ENCODE measurements at regions not wholly inside any gene's neighbourhood (a gene's known extent, or its start where the extent isn't known, plus 50 kb on each side); places are given as distances from the start of the nearest gene placed in this dataset.

DNA sequence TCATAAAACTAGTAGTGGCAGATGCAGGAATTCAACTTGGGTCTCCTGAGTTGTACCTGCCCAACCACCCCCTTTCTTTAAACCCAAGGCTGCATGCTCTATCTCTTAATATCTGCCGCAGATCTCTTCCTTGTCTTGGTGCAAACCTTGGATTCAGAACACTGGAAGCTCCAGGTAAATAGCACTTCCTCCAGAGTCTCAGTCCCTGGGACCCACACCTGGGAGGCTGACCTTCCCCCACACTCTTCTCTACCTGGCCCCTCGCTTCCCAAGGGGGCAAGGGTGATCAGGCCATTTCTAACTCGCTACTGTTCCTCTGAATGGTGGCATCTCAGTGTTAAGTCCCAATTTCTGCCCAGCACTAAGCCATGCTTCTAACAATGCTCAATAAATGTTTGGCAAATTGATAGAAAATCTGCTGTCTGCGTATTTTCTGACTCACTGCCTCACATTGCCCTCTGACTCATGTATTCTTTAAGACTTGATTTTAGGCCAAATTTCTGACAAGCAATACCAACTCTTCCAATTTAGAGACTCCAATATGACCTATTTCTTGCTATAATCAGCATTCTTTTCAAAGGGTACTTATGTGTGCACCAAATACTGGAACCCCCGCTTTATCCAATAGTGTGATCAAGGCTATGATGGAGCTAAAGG, 68.0 kb upstream of the PPP1R3C start:
- ATAC-seq (ENCODE audit: low read depth) (no peak), DNase-seq (no peak)
- H2AFZ ChIP-seq (ENCODE audit: insufficient read depth, low read depth, low read length, poor library complexity, severe bottlenecking), result no peak overlapping the region
- 84% methylated on average over 5 of the region's 5 CpGs for WGBS (ENCODE audit: insufficient coverage)
- H3K9ac ChIP-seq (ENCODE audit: low read length), result no peak overlapping the region
- Mint-ChIP-seq H3K9me3 (ENCODE audit: insufficient read depth) (no peaks in the 10 kb centered on the region), H3K27me3 (peaks cover 8% of the 10 kb centered on the region), H3K4me1 (no peaks in the 10 kb centered on the region), H3K4me3 (no peak overlapping the region), H3K27ac (no peak overlapping the region)
- ChIA-PET CTCF (no interaction called here), POLR2A (no interaction called here)
- no peak overlapping the region for H3K27ac ChIP-seq (ENCODE audit: low read length in 2 of 2)
- H3K27me3 ChIP-seq (replicated peaks in 1 of 4; ENCODE audit: control extremely low read depth in 1 of 4, control insufficient read depth in 3 of 4, insufficient read depth in 4 of 4, low read length in 3 of 4), result peaks cover 0 to 6% (median 0%) of the 10 kb centered on the region in 4 experiments
- intact Hi-C loops (cut with micrococcal nuclease), result no loop called here
- H3K36me3 ChIP-seq (replicated peaks in 1 of 2; ENCODE audit: control extremely low read depth in 1 of 2, control insufficient read depth in 1 of 2, extremely low read depth in 1 of 2, insufficient read depth in 2 of 2, low read length in 1 of 2), result no peaks in the 10 kb centered on the region
- H3K4me2 ChIP-seq (replicated peaks; ENCODE audit: low read depth, low read length, poor library complexity, severe bottlenecking), result no peak overlapping the region
- TF ChIP-seq EZH2 (IDR thresholded peaks at IDR 0.05; ENCODE audit: borderline replicate concordance, insufficient read depth, low read depth, low read length, poor library complexity, severe bottlenecking), result no peak
- TF ChIP-seq, protein P1, sequence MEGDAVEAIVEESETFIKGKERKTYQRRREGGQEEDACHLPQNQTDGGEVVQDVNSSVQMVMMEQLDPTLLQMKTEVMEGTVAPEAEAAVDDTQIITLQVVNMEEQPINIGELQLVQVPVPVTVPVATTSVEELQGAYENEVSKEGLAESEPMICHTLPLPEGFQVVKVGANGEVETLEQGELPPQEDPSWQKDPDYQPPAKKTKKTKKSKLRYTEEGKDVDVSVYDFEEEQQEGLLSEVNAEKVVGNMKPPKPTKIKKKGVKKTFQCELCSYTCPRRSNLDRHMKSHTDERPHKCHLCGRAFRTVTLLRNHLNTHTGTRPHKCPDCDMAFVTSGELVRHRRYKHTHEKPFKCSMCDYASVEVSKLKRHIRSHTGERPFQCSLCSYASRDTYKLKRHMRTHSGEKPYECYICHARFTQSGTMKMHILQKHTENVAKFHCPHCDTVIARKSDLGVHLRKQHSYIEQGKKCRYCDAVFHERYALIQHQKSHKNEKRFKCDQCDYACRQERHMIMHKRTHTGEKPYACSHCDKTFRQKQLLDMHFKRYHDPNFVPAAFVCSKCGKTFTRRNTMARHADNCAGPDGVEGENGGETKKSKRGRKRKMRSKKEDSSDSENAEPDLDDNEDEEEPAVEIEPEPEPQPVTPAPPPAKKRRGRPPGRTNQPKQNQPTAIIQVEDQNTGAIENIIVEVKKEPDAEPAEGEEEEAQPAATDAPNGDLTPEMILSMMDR (IDR thresholded peaks at IDR 0.05), result no peak
- H4K20me1 ChIP-seq (ENCODE audit: control insufficient read depth, insufficient read depth, low read length, poor library complexity, severe bottlenecking), result no peaks in the 10 kb centered on the region
- H3K9me3 ChIP-seq (ENCODE audit: control extremely low read depth in 1 of 3, control insufficient read depth in 2 of 3, insufficient read depth in 1 of 3, low read length in 2 of 3), result peaks cover 0 to 4% (median 0%) of the 10 kb centered on the region in 3 donors
- H3K4me1 ChIP-seq (ENCODE audit: control insufficient read depth in 2 of 2, insufficient read depth in 2 of 2, low read length in 2 of 2), result no peaks in the 10 kb centered on the region
- H3K4me3 ChIP-seq (ENCODE audit: control extremely low read depth in 1 of 5, extremely low read depth in 1 of 5, insufficient read depth in 1 of 5, low read depth in 2 of 5, low read length in 4 of 5), result no peak overlapping the region
- no peaks in the 10 kb centered on the region for H3K79me2 ChIP-seq (ENCODE audit: control insufficient read depth, insufficient read depth, low read length)

DNA sequence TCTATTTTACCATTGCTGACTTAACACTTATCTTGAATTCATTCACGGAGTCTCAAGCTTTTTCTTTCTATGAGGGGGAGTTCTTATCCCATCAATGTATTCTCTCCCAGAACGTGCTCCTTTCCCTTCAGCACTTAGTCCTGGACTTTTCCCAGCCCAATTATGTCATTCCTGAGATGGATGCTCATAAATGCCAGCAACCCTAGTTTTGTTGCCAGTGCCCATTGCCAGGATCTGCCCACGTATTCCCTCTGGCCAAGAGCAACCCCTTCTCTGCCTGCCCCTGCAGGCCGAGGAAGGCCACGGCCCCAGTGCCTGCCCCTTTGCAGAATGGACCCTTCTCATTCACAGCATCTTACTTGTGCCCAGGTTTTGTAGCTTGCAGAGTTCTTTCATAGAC, 67.4 kb upstream of the PPP1R3C start:
- 92% methylated on average over 4 of the region's 5 CpGs for WGBS (ENCODE audit: insufficient coverage)
- Histone ChIP-seq H3K36me3 (replicated peaks in 1 of 2; ENCODE audit: control extremely low read depth in 1 of 2, control insufficient read depth in 1 of 2, extremely low read depth in 1 of 2, insufficient read depth in 2 of 2, low read length in 1 of 2) (no peaks in the 10 kb centered on the region), H3K4me1 (ENCODE audit: control insufficient read depth in 2 of 2, insufficient read depth in 2 of 2, low read length in 2 of 2) (no peaks in the 10 kb centered on the region), H3K27me3 (replicated peaks in 1 of 4; ENCODE audit: control extremely low read depth in 1 of 4, control insufficient read depth in 3 of 4, insufficient read depth in 4 of 4, low read length in 3 of 4) (peaks cover 0 to 2% (median 0%) of the 10 kb centered on the region in 4 experiments), H3K79me2 (ENCODE audit: control insufficient read depth, insufficient read depth, low read length) (no peaks in the 10 kb centered on the region), H3K27ac (ENCODE audit: low read length in 2 of 2) (no peak overlapping the region), H2AFZ (ENCODE audit: insufficient read depth, low read depth, low read length, poor library complexity, severe bottlenecking) (no peak overlapping the region), H4K20me1 (ENCODE audit: control insufficient read depth, insufficient read depth, low read length, poor library complexity, severe bottlenecking) (no peaks in the 10 kb centered on the region), H3K9ac (ENCODE audit: low read length) (no peak overlapping the region), H3K9me3 (ENCODE audit: control extremely low read depth in 1 of 3, control insufficient read depth in 2 of 3, insufficient read depth in 1 of 3, low read length in 2 of 3) (peaks cover 0 to 4% (median 0%) of the 10 kb centered on the region in 3 donors), H3K4me3 (ENCODE audit: control extremely low read depth in 1 of 5, extremely low read depth in 1 of 5, insufficient read depth in 1 of 5, low read depth in 2 of 5, low read length in 4 of 5) (no peak overlapping the region), H3K4me2 (replicated peaks; ENCODE audit: low read depth, low read length, poor library complexity, severe bottlenecking) (no peak overlapping the region)
- intact Hi-C loops (cut with micrococcal nuclease), result no loop called here
- CTCF ChIA-PET, result interaction anchor here (1.1 kb wide), 1 partner anchor 403 kb away, joined by 3 read pairs; no protein-coding TSS in a partner anchor
- no peak for DNase-seq
- Mint-ChIP-seq H3K9me3 (ENCODE audit: insufficient read depth) (no peaks in the 10 kb centered on the region), H3K27ac (no peak overlapping the region), H3K4me3 (no peak overlapping the region), H3K4me1 (no peaks in the 10 kb centered on the region), H3K27me3 (peaks cover 11% of the 10 kb centered on the region)
- ATAC-seq (ENCODE audit: low read depth), result no peak
- no peak for TF ChIP-seq EZH2 (IDR thresholded peaks at IDR 0.05; ENCODE audit: borderline replicate concordance, insufficient read depth, low read depth, low read length, poor library complexity, severe bottlenecking)
- TF ChIP-seq, protein P1 (IDR thresholded peaks at IDR 0.05), result no peak
- POLR2A ChIA-PET, result no interaction called here
